PC-3 (cell line): ENCODE measurements at regions not wholly inside any gene's neighbourhood (a gene's known extent, or its start where the extent isn't known, plus 50 kb on each side); places are given as distances from the start of the nearest gene placed in this dataset.

Experiments
- EZH2 ChIP-seq: fragments of 300-600 bp; sonication (generic); IDR thresholded peaks from one replicate; pipeline ENCODE4 v1.6.1; 2017; ENCODE audit warnings: antibody characterized with exemption, mild to moderate bottlenecking, low read length; ENCODE audit not compliant: unreplicated experiment
- EZH2phosphoT487 ChIP-seq: fragments of 300-600 bp; sonication (generic); IDR thresholded peaks from 2 replicates; pipeline ENCODE4 v1.6.1; 2018; ENCODE audit warnings: mild to moderate bottlenecking, antibody characterized with exemption, low read length, borderline replicate concordance
- TF ChIP-seq, protein P1 (sequence below): fragments of 300-600 bp; sonication (generic); conservative IDR thresholded peaks from 2 replicates; pipeline ENCODE4 v1.5.1; 2017; ENCODE audit warnings: antibody characterized with exemption, low read depth, mild to moderate bottlenecking, low read length

DNA sequence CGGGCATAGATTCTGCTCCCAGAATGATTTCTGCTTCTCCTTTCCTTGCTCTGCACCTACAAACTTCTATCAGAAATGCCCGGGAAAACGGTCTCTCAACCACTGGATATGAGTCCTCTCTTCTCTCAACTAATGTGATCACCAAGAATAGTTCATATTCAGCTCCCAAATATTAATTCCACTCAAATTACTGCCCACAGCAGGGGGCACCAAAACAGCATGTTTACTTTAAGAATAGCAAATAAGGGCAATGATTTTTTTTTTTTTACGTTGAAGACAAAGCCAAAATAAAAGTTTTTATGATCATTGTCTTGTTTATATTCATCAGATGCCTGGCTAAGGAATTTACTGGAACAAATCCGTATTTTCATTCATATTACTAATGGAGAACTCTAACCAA, 94.9 kb upstream of the PRSS1 start:
- TF ChIP-seq, protein P1, sequence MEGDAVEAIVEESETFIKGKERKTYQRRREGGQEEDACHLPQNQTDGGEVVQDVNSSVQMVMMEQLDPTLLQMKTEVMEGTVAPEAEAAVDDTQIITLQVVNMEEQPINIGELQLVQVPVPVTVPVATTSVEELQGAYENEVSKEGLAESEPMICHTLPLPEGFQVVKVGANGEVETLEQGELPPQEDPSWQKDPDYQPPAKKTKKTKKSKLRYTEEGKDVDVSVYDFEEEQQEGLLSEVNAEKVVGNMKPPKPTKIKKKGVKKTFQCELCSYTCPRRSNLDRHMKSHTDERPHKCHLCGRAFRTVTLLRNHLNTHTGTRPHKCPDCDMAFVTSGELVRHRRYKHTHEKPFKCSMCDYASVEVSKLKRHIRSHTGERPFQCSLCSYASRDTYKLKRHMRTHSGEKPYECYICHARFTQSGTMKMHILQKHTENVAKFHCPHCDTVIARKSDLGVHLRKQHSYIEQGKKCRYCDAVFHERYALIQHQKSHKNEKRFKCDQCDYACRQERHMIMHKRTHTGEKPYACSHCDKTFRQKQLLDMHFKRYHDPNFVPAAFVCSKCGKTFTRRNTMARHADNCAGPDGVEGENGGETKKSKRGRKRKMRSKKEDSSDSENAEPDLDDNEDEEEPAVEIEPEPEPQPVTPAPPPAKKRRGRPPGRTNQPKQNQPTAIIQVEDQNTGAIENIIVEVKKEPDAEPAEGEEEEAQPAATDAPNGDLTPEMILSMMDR: peak; percentile 56
- no peak for TF ChIP-seq EZH2
- no peak for TF ChIP-seq EZH2phosphoT487
